ENCODE measurements at regions not wholly inside any gene's neighbourhood (a gene's known extent, or its start where the extent isn't known, plus 50 kb on each side); places are given as distances from the start of the nearest gene placed in this dataset.

DNA sequence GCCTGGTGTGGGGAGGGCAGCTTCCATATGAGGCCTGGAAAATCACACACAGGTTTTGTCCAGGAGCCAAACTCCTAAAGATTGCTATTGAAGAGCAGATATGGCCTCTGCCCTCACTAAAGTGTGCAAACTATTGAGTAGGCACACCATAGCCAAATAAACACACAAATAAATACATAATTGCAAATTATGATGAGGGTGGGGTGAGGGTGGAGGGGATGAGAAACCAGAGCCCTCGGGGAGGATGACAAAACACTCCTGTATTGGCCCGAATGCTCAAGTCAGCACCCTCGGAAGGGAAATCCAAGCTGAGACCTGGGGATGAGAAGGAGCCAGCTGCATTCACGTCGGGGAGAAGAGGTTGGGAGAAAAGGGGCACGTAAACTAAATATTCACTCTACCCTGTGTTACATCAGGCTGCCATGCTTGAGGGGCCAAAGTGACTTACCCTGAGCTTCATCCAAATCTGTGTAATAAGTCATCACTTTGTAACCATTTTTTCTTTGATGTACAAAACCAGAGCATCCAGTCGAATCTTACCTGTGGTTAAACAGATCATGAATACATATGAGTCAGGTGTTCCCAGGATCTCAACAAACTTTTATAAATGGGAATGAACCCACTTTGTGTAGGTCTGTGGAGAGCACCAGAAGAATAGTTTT is 73.9 kb upstream of the PCSK1 start:
- peaks cover 5% of the 10 kb centered on the region for H3K27me3 Mint-ChIP-seq (ENCODE audit: low read depth)
- ATAC-seq (no peak), DNase-seq (no peak)
- POLR2A ChIA-PET, result no interaction called here
- no peak overlapping the region for H3K27ac Mint-ChIP-seq
- CTCF ChIA-PET, result interaction anchor here (1.1 kb wide), 1 partner anchor 108 kb away, joined by 3 read pairs; no protein-coding TSS in a partner anchor
- H3K4me1 Mint-ChIP-seq (ENCODE audit: low read depth), result no peaks in the 10 kb centered on the region
- H3K9me3 Mint-ChIP-seq (ENCODE audit: insufficient read depth), result no peaks in the 10 kb centered on the region
- no peaks in the 10 kb centered on the region for H3K36me3 Mint-ChIP-seq (ENCODE audit: low read depth)
- no peak overlapping the region for H3K4me3 Mint-ChIP-seq

DNA sequence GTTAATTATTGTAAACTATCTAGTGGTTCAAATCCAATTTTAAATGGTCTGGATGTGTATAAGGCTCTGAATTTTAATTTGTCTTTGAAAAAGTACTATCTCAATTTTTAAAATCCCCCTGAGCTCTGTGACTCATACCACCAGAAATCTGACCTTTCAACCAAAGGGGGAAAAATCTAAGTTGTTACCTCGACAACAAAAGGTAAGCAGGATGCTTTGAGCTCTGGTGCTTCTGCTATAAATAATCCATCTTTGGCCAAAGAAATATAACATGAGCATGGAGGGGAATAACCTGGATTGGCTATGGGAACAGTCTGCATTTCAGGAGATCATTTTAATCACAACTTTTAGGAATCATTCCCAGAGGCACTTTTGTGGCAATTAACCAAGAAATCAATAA is 76.3 kb upstream of the PCSK1 start:
- POLR2A ChIA-PET, result no interaction called here
- Mint-ChIP-seq H3K27ac (no peak overlapping the region), H3K36me3 (ENCODE audit: low read depth) (no peaks in the 10 kb centered on the region), H3K27me3 (ENCODE audit: low read depth) (peaks cover 10% of the 10 kb centered on the region), H3K4me3 (no peak overlapping the region), H3K9me3 (ENCODE audit: insufficient read depth) (no peaks in the 10 kb centered on the region), H3K4me1 (ENCODE audit: low read depth) (no peaks in the 10 kb centered on the region)
- CTCF ChIA-PET, result no interaction called here
- DNase-seq, result no peak
- ATAC-seq, result no peak

DNA sequence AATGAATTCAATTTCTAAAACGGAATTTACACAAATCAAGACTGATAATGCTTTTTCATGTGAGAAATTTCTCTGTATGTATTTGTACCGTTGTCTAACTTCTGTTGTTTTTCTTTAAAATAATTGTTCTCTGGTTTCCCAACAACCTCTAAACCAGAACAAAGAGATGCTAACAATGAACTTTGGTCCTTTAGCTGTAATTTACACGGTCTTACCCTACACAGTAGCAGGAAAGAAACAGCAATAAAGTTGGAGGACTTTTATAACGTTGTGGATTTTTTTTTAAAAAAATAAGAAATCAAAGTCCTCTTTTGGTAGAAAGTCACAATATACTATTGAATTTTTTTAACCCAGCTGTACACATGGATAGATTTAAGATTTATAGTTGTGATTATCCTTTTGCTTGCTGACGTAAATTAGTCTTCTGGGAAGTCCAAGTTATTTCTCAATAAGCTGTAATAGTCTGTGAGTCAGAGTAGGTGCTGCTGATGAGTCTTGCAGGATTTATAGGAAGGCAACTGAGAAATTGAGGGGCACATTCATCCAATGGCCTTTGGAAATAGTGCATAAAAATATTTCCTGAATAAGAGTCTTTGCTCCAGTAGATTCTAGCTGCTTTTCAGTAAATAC is 76.8 kb upstream of the PCSK1 start:
- POLR2A ChIA-PET, result no interaction called here
- Mint-ChIP-seq H3K9me3 (ENCODE audit: insufficient read depth) (no peaks in the 10 kb centered on the region), H3K4me3 (no peak overlapping the region)

DNA sequence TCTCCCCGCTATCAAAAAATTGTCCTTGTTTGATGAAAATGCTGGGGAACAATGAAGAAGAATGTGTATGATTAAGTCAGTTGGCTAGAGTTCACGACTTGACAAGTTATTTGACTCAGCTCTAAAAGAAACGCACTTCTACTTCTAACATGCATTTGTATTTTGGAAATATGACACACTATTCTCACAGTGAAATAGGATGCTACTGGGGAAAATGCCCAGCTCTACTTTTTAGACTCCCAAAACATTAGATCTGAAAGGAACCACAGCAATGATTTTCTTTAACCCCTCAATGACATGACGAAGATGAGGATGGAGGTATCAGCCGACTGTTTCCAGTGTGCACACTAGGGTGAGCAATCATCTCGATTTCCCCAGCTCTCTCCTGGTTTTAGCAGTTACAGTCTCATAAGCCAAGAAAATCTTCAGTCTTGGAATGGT is 83.6 kb upstream of the PCSK1 start:
- ATAC-seq (no peak), DNase-seq (no peak)
- H3K27ac Mint-ChIP-seq, result no peak overlapping the region
- no peaks in the 10 kb centered on the region for H3K9me3 Mint-ChIP-seq (ENCODE audit: insufficient read depth)
- CTCF ChIA-PET, result interaction anchor here (1.2 kb wide), 1 partner anchor 98 kb away, joined by 3 read pairs; no protein-coding TSS in a partner anchor
- POLR2A ChIA-PET, result no interaction called here
- H3K4me3 Mint-ChIP-seq, result no peak overlapping the region
- no peaks in the 10 kb centered on the region for H3K4me1 Mint-ChIP-seq (ENCODE audit: low read depth)
- peaks cover 19% of the 10 kb centered on the region for H3K27me3 Mint-ChIP-seq (ENCODE audit: low read depth)
- no peaks in the 10 kb centered on the region for H3K36me3 Mint-ChIP-seq (ENCODE audit: low read depth)

More for the DNA sequence above, 76.8 kb upstream of the PCSK1 start:
- no peak overlapping the region for H3K27ac Mint-ChIP-seq
- DNase-seq, result no peak
- peaks cover 10% of the 10 kb centered on the region for H3K27me3 Mint-ChIP-seq (ENCODE audit: low read depth)
- no peaks in the 10 kb centered on the region for H3K4me1 Mint-ChIP-seq (ENCODE audit: low read depth)
- CTCF ChIA-PET, result interaction anchor here (0.7 kb wide), 1 partner anchor 9 kb away, joined by 3 read pairs; no protein-coding TSS in a partner anchor
- ATAC-seq, result no peak
- H3K36me3 Mint-ChIP-seq (ENCODE audit: low read depth), result no peaks in the 10 kb centered on the region

DNA sequence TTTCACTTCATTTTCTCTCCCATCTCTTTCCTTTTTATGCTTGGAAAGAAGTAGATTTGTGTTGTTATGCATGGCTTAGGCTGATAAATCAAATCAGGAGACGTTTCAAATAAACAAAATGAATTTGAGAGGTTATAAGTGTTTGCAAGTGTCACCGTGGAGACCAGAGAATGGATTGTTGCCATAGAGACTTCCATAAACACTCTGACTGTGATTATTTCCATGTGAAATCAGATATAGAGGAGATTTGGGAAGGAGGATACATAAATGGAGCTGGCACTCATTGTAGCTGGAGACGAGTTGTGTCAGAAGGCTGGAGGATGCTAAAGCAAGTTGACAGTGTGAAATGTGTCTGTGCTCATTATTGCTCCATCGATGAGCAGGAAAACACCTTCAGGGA is 84.2 kb upstream of the PCSK1 start:
- Mint-ChIP-seq H3K4me1 (ENCODE audit: low read depth) (no peaks in the 10 kb centered on the region), H3K27me3 (ENCODE audit: low read depth) (peaks cover 16% of the 10 kb centered on the region), H3K4me3 (no peak overlapping the region), H3K9me3 (ENCODE audit: insufficient read depth) (no peaks in the 10 kb centered on the region), H3K27ac (no peak overlapping the region), H3K36me3 (ENCODE audit: low read depth) (no peaks in the 10 kb centered on the region)
- POLR2A ChIA-PET, result interaction anchor here (0.6 kb wide), 1 partner anchor 13 kb away, joined by 3 read pairs; no protein-coding TSS in a partner anchor
- DNase-seq (no peak), ATAC-seq (no peak)
- CTCF ChIA-PET, result no interaction called here

DNA sequence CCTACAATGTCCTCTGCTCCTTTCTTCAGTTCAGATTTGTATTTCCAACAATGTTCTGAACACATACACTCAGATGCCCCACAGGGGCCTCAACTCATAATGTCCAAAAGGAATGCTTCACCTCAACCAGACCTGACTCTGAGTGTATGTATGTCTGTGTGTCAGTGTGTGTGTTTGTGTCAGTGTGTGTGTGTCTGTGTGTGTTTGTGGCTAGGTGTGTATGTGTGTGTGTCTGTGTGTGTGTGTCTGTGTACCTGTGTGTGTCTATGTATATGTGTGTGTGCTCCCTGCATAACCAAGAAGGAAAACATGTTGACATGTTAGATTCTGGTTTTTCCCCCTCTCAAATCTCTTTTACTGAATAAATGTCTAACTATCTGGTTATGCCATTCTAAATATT is 87.3 kb upstream of the PCSK1 start:
- ChIA-PET POLR2A (no interaction called here), CTCF (interaction anchor here (1.5 kb wide), 1 partner anchor 81 kb away, joined by 4 read pairs; no protein-coding TSS in a partner anchor)
- no peaks in the 10 kb centered on the region for H3K36me3 Mint-ChIP-seq (ENCODE audit: low read depth)
- no peak overlapping the region for H3K27ac Mint-ChIP-seq
- ATAC-seq, result no peak
- DNase-seq, result no peak
- no peak overlapping the region for H3K4me3 Mint-ChIP-seq
- H3K9me3 Mint-ChIP-seq (ENCODE audit: insufficient read depth), result no peaks in the 10 kb centered on the region
- H3K27me3 Mint-ChIP-seq (ENCODE audit: low read depth), result peaks cover 10% of the 10 kb centered on the region
- H3K4me1 Mint-ChIP-seq (ENCODE audit: low read depth), result no peaks in the 10 kb centered on the region

DNA sequence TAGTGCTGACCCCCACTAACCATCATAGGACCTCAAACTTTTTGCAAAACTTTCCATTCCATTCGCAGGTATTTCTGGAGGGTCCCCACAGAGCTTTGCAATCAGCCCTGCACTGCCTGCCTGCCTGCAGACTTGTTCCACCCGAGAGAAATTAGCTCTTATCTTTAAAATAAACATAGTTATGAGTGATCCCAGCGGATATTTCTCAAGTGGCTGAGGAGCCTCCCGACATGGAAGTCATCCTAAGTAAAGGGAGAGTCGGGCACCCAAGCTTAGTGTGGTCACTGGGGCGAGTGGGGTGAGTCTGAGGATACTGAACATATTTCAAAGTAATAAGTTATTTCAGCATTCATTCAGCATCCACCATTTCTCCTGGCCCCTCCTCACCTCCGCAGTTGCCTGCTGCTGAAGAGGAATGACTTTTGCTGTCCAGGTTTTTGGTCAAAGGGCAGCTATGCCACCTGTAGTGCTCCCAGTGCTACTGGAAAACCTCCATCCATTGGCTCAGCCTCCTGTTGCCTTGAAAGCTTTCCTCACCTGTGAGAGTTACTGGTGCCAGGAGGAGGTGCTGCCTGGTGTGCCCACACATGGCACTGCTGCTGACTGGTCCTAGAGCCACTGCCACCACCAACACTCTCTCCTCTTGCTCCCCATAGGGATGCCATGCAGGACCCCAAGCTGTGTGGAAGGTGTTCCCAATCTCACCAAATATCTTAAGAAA is 89.7 kb upstream of the PCSK1 start:
- Mint-ChIP-seq H3K4me3 (no peak overlapping the region), H3K4me1 (ENCODE audit: low read depth) (no peaks in the 10 kb centered on the region), H3K36me3 (ENCODE audit: low read depth) (no peaks in the 10 kb centered on the region), H3K27me3 (ENCODE audit: low read depth) (no peaks in the 10 kb centered on the region), H3K27ac (no peak overlapping the region), H3K9me3 (ENCODE audit: insufficient read depth) (no peaks in the 10 kb centered on the region)
- ATAC-seq, result no peak
- ChIA-PET POLR2A (no interaction called here), CTCF (interaction anchor here (1.2 to 1.6 kb wide), 2 partner anchors 73 to 178 kb away, joined by 3 read pairs; no protein-coding TSS in a partner anchor)
- DNase-seq, result no peak

DNA sequence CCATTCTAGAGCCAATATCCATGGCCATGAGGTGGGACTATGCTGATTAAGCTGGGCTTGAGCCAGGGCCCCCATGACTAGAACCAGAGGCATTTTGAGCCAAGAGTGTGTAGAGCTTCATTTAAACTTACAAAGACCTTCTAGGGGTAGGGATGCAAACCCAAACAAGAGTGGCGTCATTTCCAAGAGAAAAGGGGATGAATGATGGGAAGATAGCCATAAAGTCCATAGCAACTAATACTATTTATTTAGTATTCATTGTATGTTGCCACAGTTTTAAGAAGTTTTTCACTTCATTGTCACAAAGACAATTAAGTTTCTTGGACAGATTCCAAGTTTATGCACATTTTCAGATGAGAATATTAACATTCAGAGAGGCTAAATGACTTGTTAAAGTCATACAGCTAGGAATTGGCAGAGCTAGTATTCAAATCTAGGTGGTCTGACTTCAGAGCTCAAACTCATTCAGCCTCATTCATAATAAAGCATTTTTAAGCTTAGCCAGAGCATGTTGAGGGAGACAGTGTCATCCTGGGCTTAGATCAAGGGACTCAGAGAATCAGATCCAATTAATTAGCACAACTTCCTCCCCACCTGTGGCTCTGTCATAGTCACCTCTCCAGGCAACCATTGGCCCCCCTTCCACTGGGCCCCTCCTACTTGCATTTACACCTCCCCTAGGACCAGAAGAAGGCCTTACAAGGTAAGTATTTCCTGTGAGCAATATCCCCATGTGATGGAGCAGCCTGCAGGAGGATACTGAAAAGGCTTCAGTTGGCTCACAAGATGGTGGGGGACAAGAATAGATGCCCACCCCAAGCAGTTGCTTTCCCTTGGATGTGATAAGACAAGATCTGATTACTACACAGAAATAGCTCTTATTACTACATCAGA is 95.0 kb upstream of the PCSK1 start:
- H3K36me3 Mint-ChIP-seq (ENCODE audit: low read depth), result no peaks in the 10 kb centered on the region
- H3K9me3 Mint-ChIP-seq (ENCODE audit: insufficient read depth), result no peaks in the 10 kb centered on the region
- ChIA-PET CTCF (interaction anchor here (1.2 kb wide), 1 partner anchor 68 kb away, joined by 3 read pairs; no protein-coding TSS in a partner anchor), POLR2A (interaction anchor here (1.0 kb wide), 1 partner anchor 10 kb away, joined by 3 read pairs; no protein-coding TSS in a partner anchor)
- H3K27me3 Mint-ChIP-seq (ENCODE audit: low read depth), result no peaks in the 10 kb centered on the region
- ATAC-seq (no peak), DNase-seq (no peak)
- H3K27ac Mint-ChIP-seq, result no peak overlapping the region
- no peak overlapping the region for H3K4me3 Mint-ChIP-seq
- peaks cover 5% of the 10 kb centered on the region for H3K4me1 Mint-ChIP-seq (ENCODE audit: low read depth)

DNA sequence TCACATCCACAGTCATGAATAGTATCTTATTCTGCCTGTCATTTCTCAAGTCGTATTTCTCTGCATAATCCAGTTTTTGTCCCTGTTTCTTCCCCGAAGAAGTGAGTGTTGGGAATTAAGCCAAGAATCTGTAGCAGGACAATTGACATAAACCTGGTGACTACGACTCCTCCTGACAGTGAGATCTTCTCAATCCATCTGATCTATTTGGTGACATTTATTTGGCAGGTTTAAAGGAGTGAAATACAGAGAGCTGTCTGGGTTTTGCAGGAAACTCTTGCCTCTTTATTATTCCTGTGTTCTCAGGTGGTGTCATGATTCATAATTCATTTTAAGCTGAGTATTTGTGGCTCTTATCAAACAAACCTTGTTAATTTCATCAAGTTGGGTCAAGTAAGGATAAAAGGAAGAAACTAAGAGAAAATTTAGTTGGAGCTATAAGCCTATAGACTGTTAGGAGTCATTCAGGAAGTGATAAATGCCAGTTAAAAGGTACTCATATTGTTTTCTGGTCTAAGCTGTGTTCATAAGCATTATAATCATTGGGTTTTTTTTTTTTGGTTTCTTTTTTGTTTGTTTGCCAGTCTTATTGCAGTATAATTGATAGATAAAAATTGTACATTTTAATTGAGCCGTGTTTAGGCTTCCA is 95.9 kb upstream of the PCSK1 start:
- ChIA-PET CTCF (interaction anchor here (1.2 to 1.3 kb wide), 2 partner anchors 67 to 85 kb away, joined by 3 read pairs; no protein-coding TSS in a partner anchor), POLR2A (interaction anchor here (1.0 kb wide), 1 partner anchor 9 kb away, joined by 3 read pairs; no protein-coding TSS in a partner anchor)
- no peaks in the 10 kb centered on the region for H3K9me3 Mint-ChIP-seq (ENCODE audit: insufficient read depth)
- ATAC-seq, result no peak
- no peak for DNase-seq
- H3K36me3 Mint-ChIP-seq (ENCODE audit: low read depth), result no peaks in the 10 kb centered on the region
- no peak overlapping the region for H3K27ac Mint-ChIP-seq
- peaks cover 5% of the 10 kb centered on the region for H3K4me1 Mint-ChIP-seq (ENCODE audit: low read depth)
- H3K4me3 Mint-ChIP-seq, result no peak overlapping the region
- H3K27me3 Mint-ChIP-seq (ENCODE audit: low read depth), result no peaks in the 10 kb centered on the region

DNA sequence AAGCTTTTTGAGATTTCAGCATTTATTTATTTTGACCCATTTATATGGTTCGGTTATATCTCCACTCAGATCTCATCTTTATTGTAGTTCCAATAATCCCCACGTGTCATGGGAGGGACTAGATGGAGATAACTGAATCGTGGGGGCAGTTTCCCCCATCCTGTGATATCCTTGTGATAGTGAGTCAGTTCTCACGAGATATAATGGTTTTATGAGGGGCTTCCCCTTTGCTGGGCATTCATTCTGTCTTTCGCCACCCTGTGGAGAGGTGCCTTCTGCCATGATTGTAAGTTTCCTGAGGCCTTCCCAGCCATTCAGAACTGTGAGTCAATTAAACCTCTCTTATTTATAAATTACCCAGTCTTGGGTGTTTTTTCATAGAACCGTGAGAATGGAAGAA is 96.5 kb upstream of the PCSK1 start:
- H3K9me3 Mint-ChIP-seq (ENCODE audit: insufficient read depth), result no peaks in the 10 kb centered on the region
- no peak for DNase-seq
- no peak for ATAC-seq
- H3K36me3 Mint-ChIP-seq (ENCODE audit: low read depth), result no peaks in the 10 kb centered on the region
- H3K4me1 Mint-ChIP-seq (ENCODE audit: low read depth), result peaks cover 5% of the 10 kb centered on the region
- POLR2A ChIA-PET, result no interaction called here
- no peaks in the 10 kb centered on the region for H3K27me3 Mint-ChIP-seq (ENCODE audit: low read depth)
- CTCF ChIA-PET, result interaction anchor here (1.3 kb wide), 1 partner anchor 85 kb away, joined by 3 read pairs; no protein-coding TSS in a partner anchor
- no peak overlapping the region for H3K27ac Mint-ChIP-seq
- no peak overlapping the region for H3K4me3 Mint-ChIP-seq

DNA sequence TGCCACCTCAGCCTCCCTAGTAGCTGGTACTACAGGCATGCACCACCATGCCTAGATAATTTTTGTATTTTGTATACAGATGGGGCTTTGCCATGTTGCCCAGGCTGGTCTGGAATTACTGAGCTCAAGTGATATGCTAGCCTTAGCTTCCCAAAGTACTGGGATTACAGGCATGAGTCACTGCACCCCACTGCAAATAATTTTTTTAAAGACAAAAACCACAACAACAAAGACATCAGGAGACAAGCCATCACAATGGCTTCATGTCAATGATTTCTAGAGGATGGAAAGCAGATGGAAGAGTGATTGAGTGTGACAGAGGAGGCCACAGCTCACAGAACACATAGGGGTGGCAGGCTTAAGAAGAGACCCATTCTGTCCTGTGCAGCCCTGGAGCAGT is 97.9 kb upstream of the PCSK1 start:
- ChIA-PET POLR2A (no interaction called here), CTCF (no interaction called here)
- Mint-ChIP-seq H3K27ac (no peak overlapping the region), H3K9me3 (ENCODE audit: insufficient read depth) (no peaks in the 10 kb centered on the region), H3K27me3 (ENCODE audit: low read depth) (no peaks in the 10 kb centered on the region), H3K4me3 (no peak overlapping the region), H3K4me1 (ENCODE audit: low read depth) (peaks cover 8% of the 10 kb centered on the region), H3K36me3 (ENCODE audit: low read depth) (no peaks in the 10 kb centered on the region)
- ATAC-seq (no peak), DNase-seq (no peak)
